ENCODE measurements at regions not wholly inside any gene's neighbourhood (a gene's known extent, or its start where the extent isn't known, plus 50 kb on each side); places are given as distances from the start of the nearest gene placed in this dataset.

DNA sequence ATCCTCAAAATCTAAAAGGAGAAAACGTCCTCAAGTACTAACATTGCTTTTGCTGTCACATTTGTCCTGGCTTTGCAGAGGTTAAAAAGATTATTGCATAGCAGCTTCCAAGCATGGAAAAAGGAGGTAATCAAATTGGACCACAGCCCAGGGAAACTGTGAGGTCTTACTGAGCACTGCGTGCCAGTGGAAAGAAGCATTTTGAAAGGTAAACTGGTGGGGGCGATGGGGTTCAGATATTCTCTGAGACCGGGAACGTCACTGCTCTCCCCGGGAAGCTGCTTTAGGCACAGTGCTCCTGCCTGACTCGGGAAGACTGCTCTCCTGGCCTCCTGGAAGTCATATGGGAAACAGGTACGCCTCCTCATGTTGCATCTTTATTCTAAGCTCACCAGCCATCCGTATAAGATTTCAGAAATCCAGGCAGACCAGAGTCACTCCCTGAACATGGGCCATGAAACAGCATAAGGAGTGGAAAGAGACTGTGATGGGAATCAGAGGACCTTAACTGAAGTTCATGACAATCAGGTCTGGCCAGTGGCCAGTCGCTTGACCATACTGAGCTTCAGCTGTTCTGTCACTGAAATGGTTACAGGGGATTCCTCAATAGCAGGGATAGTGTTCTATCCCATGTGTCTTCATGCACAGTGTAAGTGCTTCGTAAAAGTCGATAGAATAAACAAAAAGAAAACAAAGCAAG, 284.1 kb downstream of the TRIB2 start:
- Mint-ChIP-seq H3K27ac (no peak overlapping the region), H3K27me3 (peaks cover 2% of the 10 kb centered on the region), H3K4me1 (ENCODE audit: low read depth) (no peaks in the 10 kb centered on the region), H3K9me3 (no peaks in the 10 kb centered on the region), H3K4me3 (no peak overlapping the region), H3K36me3 (ENCODE audit: low read depth) (no peaks in the 10 kb centered on the region)
- CTCF ChIA-PET: interaction anchor here (1.4 to 1.7 kb wide), 3 partner anchors 8 to 279 kb away, joined by 4 to 7 read pairs (median 4); no protein-coding TSS in a partner anchor
- POLR2A ChIA-PET: no interaction called here
- TF ChIP-seq, protein P1, sequence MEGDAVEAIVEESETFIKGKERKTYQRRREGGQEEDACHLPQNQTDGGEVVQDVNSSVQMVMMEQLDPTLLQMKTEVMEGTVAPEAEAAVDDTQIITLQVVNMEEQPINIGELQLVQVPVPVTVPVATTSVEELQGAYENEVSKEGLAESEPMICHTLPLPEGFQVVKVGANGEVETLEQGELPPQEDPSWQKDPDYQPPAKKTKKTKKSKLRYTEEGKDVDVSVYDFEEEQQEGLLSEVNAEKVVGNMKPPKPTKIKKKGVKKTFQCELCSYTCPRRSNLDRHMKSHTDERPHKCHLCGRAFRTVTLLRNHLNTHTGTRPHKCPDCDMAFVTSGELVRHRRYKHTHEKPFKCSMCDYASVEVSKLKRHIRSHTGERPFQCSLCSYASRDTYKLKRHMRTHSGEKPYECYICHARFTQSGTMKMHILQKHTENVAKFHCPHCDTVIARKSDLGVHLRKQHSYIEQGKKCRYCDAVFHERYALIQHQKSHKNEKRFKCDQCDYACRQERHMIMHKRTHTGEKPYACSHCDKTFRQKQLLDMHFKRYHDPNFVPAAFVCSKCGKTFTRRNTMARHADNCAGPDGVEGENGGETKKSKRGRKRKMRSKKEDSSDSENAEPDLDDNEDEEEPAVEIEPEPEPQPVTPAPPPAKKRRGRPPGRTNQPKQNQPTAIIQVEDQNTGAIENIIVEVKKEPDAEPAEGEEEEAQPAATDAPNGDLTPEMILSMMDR (IDR thresholded peaks at IDR 0.05): no peak
- ATAC-seq (no peak), DNase-seq (no peak)
- intact Hi-C loops (cut with micrococcal nuclease): loop anchor here (10.0 kb wide), 1 partner anchor 586 kb away; no protein-coding TSS in a partner anchor

DNA sequence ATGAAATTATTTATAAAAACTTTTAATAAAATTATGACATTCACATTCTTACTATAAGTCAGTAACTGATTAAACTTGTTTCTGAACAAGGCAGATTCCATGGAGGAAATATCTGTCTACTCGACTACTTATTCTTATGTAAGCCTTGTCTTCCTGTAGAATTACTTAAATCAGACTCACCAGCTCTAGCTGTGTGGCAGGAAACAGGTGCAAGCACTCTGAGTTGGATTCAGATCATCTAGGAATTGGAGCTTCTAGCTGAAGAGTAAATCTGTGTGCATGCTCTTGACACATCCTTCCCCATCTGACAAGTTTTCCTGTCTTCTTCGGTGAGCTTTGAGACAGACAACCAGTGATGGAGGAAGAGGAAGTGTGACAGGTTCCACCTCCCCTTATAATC, 284.7 kb downstream of the TRIB2 start:
- Mint-ChIP-seq H3K36me3 (ENCODE audit: low read depth) (no peaks in the 10 kb centered on the region), H3K9me3 (no peaks in the 10 kb centered on the region), H3K27ac (no peak overlapping the region), H3K4me1 (ENCODE audit: low read depth) (no peaks in the 10 kb centered on the region), H3K4me3 (no peak overlapping the region), H3K27me3 (peaks cover 2% of the 10 kb centered on the region)
- TF ChIP-seq, protein P1 (IDR thresholded peaks at IDR 0.05): no peak
- intact Hi-C loops (cut with micrococcal nuclease): loop anchor here (10.0 kb wide), 1 partner anchor 587 kb away; no protein-coding TSS in a partner anchor
- ATAC-seq (no peak), DNase-seq (no peak)
- CTCF ChIA-PET: interaction anchor here (1.4 to 1.7 kb wide), 2 partner anchors 10 to 280 kb away, joined by 4 to 7 read pairs; no protein-coding TSS in a partner anchor
- POLR2A ChIA-PET: no interaction called here

DNA sequence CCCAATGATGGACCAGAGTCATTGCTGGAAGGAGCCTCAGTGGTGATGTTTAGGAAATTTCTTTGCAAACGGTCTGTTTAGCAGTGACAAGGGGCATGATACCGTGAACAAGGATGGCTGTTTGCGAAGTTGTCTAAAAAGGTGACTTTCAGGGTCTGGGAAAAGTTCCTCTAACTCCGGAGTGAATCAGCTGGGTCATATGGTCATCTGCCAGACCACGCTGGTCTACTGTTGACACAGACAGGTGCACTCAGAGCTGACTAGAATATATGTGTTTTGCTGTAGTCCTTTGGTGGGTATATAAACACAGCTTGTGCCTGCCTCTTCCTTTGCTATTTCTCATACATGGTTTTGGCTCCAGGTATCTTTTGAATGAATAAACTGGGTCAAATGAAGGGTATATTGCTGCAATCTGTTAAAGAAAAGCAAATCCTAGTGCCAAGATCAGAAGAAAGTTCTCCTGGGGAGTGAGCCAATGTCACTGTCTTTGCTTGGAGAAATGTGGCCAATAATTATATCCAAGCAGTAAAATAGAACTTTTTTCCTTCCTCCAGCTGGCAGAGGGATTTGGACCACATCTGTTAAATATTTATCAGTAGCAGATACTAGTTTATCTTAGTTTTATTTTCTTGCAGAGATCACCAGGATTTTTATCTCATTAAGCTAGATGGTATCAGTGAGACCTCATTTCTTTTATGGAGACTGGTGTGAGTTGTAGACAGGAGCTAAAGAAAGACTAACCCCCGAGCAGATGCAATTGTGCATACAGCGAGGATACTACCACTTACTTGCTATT, 286.0 kb downstream of the TRIB2 start:
- H3K4me3 Mint-ChIP-seq: no peak overlapping the region
- intact Hi-C loops (cut with micrococcal nuclease): loop anchor here (10.0 kb wide), 1 partner anchor 588 kb away; no protein-coding TSS in a partner anchor
- ATAC-seq (no peak), DNase-seq (no peak)
- ChIA-PET CTCF (interaction anchor here (1.1 to 2.2 kb wide), 2 partner anchors 12 to 1139 kb away, joined by 3 to 9 read pairs; no protein-coding TSS in a partner anchor), POLR2A (no interaction called here)
- no peak overlapping the region for H3K27ac Mint-ChIP-seq
- peaks cover 8% of the 10 kb centered on the region for H3K27me3 Mint-ChIP-seq
- H3K4me1 Mint-ChIP-seq (ENCODE audit: low read depth): peaks cover 2% of the 10 kb centered on the region
- H3K9me3 Mint-ChIP-seq: no peaks in the 10 kb centered on the region
- TF ChIP-seq, protein P1 (IDR thresholded peaks at IDR 0.05): no peak
- H3K36me3 Mint-ChIP-seq (ENCODE audit: low read depth): no peaks in the 10 kb centered on the region

DNA sequence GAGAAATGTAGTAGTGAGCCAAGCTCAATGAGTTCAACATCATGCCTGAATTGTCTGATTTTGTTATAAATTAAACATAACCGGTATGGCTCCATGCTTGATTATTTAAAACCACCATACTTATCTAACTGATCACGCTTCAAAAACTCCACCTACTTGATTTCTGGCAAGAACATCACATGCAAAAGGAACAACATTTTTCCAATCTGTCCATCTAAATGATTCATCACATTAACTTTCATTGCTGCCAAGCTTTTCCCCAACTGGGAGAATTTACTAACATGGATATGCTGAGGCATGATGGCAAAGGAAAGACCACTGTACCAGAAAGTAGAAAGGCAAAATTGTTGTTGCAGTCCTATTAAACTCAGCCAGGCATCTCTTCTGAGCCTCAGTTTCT, 286.8 kb downstream of the TRIB2 start:
- TF ChIP-seq, protein P1 (IDR thresholded peaks at IDR 0.05): no peak
- intact Hi-C loops (cut with micrococcal nuclease): loop anchor here (10.0 kb wide), 1 partner anchor 589 kb away; no protein-coding TSS in a partner anchor
- Mint-ChIP-seq H3K4me1 (ENCODE audit: low read depth) (peaks cover 2% of the 10 kb centered on the region), H3K9me3 (no peaks in the 10 kb centered on the region), H3K27me3 (peaks cover 8% of the 10 kb centered on the region), H3K27ac (no peak overlapping the region), H3K4me3 (no peak overlapping the region), H3K36me3 (ENCODE audit: low read depth) (no peaks in the 10 kb centered on the region)
- POLR2A ChIA-PET: no interaction called here
- ATAC-seq (no peak), DNase-seq (no peak)
- CTCF ChIA-PET: interaction anchor here (1.1 to 2.2 kb wide), 2 partner anchors 12 to 1139 kb away, joined by 3 to 9 read pairs; no protein-coding TSS in a partner anchor

Data from activated CD8-positive, alpha-beta T cell treated with anti-CD3 and anti-CD28 coated beads for 36 hours (primary cell).